GM18519 (cell line): ENCODE measurements at regions not wholly inside any gene's neighbourhood (a gene's known extent, or its start where the extent isn't known, plus 50 kb on each side); places are given as distances from the start of the nearest gene placed in this dataset.
"Not testable (repeated sequence)": the region's sequence is repeated elsewhere in the genome, so short reads cannot be mapped to it uniquely, and the experiment has no call there.

Source experiments
- ATAC-seq: cut with Tn5 transposase; IDR thresholded peaks from one replicate; pipeline ENCODE4 v1.9.1; 2021; ENCODE audit warnings: mild to moderate bottlenecking, moderate library complexity; ENCODE audit not compliant: unreplicated experiment, low FRiP score

- ATAC-seq = no peak
These were observed 1392.3 kb upstream of the CDH9 start for GRCh38 chr5:28430565-28431178.

- ATAC-seq = no peak
These were observed 1382.8 kb upstream of the CDH9 start for GRCh38 chr5:28421141-28421540.

GRCh38 chr5:28415791-28416443 lies 1377.5 kb upstream of the CDH9 start:
- ATAC-seq = no peak

GRCh38 chr5:28414619-28415018 lies 1376.2 kb upstream of the CDH9 start:
- ATAC-seq = no peak

- no peak for ATAC-seq
These were observed 1370.3 kb upstream of the CDH9 start for GRCh38 chr5:28408651-28409050.

DNA sequence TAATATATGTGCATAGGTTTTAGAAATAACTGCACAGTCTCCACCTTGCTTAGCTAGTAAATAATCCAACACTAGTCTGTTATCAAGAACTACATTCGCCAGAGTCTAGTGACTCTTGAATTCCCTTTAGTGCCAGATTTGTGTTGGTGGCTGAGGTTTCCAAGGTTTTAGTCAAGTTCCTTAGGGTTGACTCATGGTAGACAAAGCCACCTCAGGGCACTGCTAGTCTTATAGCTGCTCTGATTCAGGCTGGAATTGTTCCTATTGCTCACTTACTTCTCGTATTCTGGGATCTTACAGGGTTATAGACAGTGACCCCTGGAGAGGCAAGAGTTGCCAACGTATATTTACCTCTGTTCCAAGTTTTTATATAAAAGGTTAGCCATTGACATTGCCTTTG lies 1369.8 kb upstream of the CDH9 start:
- ATAC-seq = no peak

GRCh38 chr5:28404363-28405071 lies 1366.1 kb upstream of the CDH9 start:
- no peak for ATAC-seq

GRCh38 chr5:28403846-28404245 lies 1365.5 kb upstream of the CDH9 start:
- ATAC-seq = no peak

GRCh38 chr5:28402590-28403301 lies 1364.4 kb upstream of the CDH9 start:
- ATAC-seq = no peak

DNA sequence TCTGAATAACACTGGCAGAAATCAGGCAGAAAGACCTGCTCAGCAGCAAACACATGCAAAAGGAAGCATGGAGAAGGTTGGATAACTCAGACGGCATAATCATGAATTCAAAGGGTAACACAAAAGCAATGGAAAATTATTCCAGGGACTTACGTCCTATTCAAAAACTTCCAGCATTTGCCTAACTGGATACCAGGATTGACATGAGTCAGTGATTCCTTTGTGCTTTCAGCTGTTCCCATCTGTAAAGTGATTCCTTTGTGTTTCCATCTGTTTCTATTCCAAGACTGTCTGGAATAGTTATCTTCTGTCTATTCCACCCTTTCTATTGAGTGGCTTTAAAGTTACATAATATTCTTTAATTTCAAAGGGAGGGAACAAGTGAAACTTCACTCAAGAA lies 1361.7 kb upstream of the CDH9 start:
- no peak for ATAC-seq

- no peak for ATAC-seq
These were observed 1360.8 kb upstream of the CDH9 start for GRCh38 chr5:28399211-28399610.

DNA sequence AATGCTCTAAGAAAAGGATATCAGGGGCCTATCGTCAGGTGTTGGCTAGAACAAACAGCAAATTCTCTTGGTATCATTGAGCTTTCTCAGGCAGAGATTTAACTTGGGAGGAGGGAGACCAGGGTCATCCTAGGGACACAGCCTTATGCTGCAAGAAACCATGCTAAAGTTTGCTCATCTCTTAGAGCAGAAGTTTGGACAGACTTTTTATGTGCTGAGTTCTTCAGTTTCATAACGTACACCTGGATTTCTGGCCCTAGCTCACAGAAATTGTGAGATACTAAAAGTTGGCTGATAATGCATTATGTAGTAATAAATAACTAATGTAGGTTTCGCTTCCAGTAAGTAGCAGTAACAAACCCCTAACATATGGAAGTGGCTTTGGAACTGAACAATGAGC lies 1359.8 kb upstream of the CDH9 start:
- ATAC-seq = no peak

DNA sequence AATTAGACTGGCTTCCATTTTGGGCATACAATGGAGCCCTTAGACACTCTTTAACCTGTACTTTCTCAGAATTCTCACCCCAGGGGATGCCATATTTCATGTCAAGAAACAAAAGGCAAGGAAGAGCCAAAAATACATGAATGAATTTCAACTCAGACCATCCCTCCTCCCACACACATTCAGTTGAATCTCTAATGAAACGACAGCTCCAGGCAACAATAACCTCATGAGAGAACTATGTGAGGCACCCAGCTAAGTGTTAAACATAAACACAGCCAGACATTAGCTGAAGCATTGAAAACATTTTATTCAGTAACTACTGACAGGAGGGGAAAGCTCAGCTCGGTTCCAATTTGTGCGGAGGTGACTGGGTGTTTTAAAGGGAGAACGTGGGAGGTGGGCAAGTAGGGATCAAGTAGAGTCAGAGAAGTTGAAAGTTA lies 1359.1 kb upstream of the CDH9 start:
- no peak for ATAC-seq

- ATAC-seq = no peak
These were observed 1352.9 kb upstream of the CDH9 start for GRCh38 chr5:28391277-28391676.

DNA sequence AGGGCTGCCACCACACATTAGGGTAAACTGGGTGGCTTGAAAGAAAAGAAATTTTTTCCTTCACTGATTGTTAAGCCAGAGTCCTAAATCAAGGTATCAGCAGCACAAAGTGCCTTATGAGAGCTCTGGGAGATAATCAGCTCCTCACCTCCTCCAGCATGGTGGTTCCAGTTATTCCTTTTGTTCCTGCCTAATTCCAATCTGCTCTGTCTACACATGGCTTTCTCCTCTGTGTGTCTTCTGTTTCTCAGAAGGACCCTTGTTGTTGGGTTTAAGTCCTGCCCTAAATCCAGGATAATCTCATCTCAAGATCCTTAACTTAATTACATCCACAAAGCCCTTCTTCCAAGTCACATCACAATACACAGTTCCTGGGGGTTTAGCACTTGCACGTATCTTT lies 1352.0 kb upstream of the CDH9 start:
- no peak for ATAC-seq

DNA sequence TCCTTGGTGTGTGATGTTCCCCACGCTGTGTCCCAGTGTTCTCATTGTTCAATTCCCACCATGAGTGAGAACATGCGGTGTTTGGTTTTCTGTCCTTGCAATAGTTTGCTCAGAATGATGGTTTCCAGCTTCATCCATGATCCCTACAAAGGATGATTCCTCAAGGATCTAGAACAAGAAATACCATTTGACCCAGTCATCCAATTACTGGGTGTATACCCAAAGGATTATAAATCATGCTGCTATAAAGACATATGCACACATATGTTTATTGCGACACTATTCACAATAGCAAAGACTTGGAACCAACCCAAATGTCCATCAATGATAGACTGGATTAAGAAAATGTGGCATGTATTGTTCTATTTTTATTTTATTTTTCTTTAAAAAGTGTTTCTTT lies 1351.3 kb upstream of the CDH9 start:
- ATAC-seq = not testable (repeated sequence)

GRCh38 chr5:28388428-28388827 lies 1350.0 kb upstream of the CDH9 start:
- no peak for ATAC-seq

- no peak for ATAC-seq
These were observed 1348.3 kb upstream of the CDH9 start for GRCh38 chr5:28386712-28387111.

DNA sequence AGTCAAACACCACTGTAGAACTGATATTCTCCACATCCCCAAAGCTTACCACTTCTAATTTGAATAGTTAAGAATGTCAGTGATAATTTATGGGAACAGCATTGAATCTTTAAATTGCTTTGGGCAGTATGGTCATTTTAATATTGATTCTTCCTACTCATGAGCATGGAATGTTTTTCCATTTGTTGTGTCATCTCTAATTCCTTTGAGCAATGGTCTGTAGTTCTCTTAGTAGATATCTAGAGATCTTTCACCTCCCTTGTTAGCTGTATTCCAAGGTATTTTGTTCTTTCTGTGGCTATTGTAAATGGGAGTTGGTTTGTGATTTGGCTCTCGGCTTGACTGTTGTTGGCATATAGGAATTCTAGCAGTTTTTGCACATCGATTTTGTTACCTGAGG lies 1341.8 kb upstream of the CDH9 start:
- ATAC-seq = no peak

DNA sequence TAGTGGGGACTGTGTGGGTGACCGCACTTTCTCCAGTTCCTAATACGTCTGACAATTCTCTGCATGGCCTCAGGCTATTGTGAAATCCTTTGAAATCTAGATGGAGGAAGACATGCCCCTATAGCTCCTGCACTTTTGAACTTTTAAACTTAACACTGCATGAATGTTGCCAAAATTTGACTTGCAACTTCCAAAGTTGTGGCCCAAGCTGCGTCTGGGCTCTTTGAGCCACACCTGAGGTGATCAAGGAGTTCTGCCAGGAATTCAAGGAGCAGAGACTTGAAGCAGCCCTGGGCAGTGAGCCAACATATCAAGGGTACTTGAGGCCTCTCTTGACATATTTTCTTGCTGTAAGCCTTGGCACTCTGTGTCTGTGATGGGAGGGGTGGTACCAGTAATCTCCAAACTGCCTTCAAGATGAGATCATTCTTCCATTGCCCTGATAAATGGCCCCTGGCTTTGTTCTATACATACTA lies 1336.1 kb upstream of the CDH9 start:
- no peak for ATAC-seq

GRCh38 chr5:28370896-28371295 lies 1332.5 kb upstream of the CDH9 start:
- no peak for ATAC-seq
